HFF-Myc (cell line): ENCODE measurements at regions not wholly inside any gene's neighbourhood (a gene's known extent, or its start where the extent isn't known, plus 50 kb on each side); places are given as distances from the start of the nearest gene placed in this dataset.
"Not testable (repeated sequence)": the region's sequence is repeated elsewhere in the genome, so short reads cannot be mapped to it uniquely, and the experiment has no call there.

Experiments
- DNase-seq: peaks from one replicate; pipeline ENCODE4 v3.0.0-alpha.2; 2011; ENCODE audit warnings: low read depth; ENCODE audit errors: extremely low read depth
- H3K4me3 ChIP-seq: replicated peaks from 2 replicates; pipeline ENCODE4 v1.5.1; 2011; ENCODE audit warnings: low read depth, mild to moderate bottlenecking, control low read depth, low read length
- CTCF ChIP-seq: IDR thresholded peaks from 2 replicates; pipeline ENCODE4 v1.5.1; 2012; ENCODE audit warnings: mild to moderate bottlenecking, low read depth, low read length, control low read depth; ENCODE audit errors: missing control alignments

GRCh38 chrX:40887476-40887875, 152.1 kb upstream of the MED14 start:
- H3K4me3 ChIP-seq, result no peak overlapping the region
- TF ChIP-seq CTCF, result no peak
- no peak for DNase-seq

GRCh38 chrX:40891798-40892197, 156.5 kb upstream of the MED14 start:
- no peak overlapping the region for H3K4me3 ChIP-seq
- TF ChIP-seq CTCF, result no peak
- DNase-seq, result no peak

DNA sequence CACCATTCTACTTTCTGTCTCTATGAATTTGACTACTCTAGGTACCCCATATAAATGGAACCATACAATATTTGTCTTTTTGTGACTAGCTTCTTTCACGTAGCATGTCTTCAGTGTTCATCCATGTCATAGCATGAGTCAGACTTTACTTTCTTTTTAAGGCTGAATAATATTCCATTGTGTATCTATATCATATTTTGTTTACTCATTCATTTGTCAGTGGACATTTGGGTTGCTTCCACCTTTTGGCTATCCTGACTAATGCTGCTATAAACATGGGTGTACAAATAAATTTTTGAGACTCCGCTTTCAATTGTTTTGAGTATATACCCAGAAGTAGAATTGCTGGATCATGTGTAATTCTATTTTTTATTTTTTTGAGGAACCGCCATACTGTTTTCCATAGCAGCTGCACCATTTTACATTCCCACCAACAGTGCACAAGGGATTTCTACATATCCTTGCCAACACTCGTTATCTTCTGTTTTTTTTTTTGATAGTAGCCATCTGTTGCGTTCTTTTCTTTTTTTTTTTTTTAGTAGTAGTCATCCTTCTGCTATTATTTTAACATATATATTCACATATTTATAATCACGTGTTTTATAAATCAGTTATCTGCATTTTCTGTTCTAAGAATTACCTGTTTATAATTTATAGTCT, 158.0 kb upstream of the MED14 start:
- DNase-seq, result no peak
- no peak for TF ChIP-seq CTCF
- no peak overlapping the region for H3K4me3 ChIP-seq

DNA sequence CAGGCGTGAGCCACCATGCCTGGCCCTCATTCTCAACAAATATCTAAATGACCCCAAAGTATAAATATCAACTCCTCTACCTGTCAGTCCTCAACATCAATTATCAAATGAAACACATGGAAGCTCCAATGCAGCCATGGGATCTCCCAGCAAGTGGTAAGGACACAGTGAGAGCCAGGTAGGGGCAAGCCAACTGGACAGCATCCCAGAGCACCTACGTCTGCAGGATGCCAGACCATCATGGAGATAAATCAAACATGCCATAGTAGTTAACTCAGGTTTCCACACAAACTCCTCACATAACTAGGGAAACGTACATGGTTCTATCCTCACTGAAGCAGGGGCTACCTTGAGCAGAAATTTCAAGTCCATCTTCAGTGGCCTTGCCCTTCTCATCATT, 159.9 kb upstream of the MED14 start:
- H3K4me3 ChIP-seq, result no peak overlapping the region
- no peak for DNase-seq
- no peak for TF ChIP-seq CTCF

DNA sequence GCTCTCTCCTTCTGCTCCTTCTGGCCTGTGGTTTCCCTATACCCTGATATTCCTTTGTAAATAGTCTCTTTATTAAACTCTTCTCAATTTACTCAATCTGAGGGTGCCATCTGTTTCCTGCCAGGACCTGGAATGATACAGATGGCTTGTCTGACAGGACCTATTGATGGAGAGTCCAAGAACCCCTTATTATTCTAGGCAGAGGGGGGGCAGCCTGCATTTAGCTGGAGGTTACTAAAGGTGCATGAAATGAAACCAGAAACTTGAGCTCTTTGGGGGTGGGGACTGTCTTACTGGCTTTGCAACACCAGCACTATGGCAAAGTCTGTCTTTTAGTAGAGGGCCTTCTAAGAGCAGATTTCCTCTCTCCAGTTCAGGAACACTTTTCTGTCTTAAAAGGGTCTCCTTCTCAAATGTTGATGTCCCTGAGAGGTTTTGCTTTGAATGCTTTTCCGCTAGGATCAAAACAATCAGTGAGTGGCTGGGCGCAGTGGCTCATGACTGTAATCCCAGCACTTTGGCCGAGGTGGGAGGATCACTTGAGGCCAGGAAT, 162.5 kb upstream of the MED14 start:
- no peak overlapping the region for H3K4me3 ChIP-seq
- DNase-seq, result no peak
- no peak for TF ChIP-seq CTCF

- not testable (repeated sequence) for DNase-seq, H3K4me3 ChIP-seq
Observed at GRCh38 chrX:40904739-40905138, 169.4 kb upstream of the MED14 start.

DNA sequence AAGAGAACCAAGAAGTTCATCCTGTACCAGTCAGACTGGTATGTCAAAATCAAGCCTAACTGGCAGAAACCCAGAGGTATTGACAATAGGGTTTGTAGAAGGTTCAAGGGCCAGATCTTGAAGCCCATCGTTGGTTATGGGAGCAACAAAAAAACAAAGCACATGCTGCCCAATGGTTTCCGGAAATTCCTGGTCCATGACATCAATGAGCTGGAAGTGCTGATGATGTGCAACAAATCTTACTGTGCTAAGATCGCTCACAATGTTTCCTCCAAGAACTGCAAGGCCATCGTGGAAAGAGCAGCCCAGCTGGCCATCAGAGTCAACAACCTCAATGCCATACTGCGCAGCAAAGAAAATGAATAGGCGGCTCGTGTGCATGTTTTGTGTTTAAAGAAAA, 172.7 kb upstream of the MED14 start:
- DNase-seq, result no peak
- no peak for TF ChIP-seq CTCF
- H3K4me3 ChIP-seq, result no peak overlapping the region
